Lower leg skin (tissue), 4 donors: ENCODE measurements at regions not wholly inside any gene's neighbourhood (a gene's known extent, or its start where the extent isn't known, plus 50 kb on each side); places are given as distances from the start of the nearest gene placed in this dataset.

Experiments
- DNase-seq, 2 donors: peaks; one replicate each; pipeline ENCODE4 v3.0.0-alpha.2; 2019; ENCODE audit warnings: low spot score in 2 of 2
- H3K4me3 ChIP-seq: fragments of 200-600 bp; sonication (generic); 2 replicates; pipeline ENCODE4 v1.5.1; 2017; ENCODE audit warnings: mild to moderate bottlenecking, low read depth; ENCODE audit not compliant: poor library complexity, severe bottlenecking
- CTCF ChIP-seq, 3 donors: fragments of 450-650 bp; IDR thresholded peaks; one replicate each; pipeline ENCODE4 v1.5.1; 2016; ENCODE audit warnings: antibody characterized with exemption in 3 of 3, mild to moderate bottlenecking in 3 of 3, moderate library complexity in 2 of 3
- POLR2A ChIP-seq, 2 donors: fragments of 450-650 bp; IDR thresholded peaks; one replicate each; pipeline ENCODE4 v1.6.1; 2016 to 2017; ENCODE audit warnings: antibody characterized with exemption in 2 of 2, mild to moderate bottlenecking in 1 of 2, moderate library complexity in 1 of 2
- WGBS, 2 donors: methylation state at CpG; one replicate each; pipeline ENCODE4 v1.1.5; 2018; 5-methylcytosine and 5-hydroxymethylcytosine counted together
- intact Hi-C: fragments of 100-400 bp; cut with DNase I; formaldehyde crosslinking; loops from one replicate; pipeline ENCODE4 v1.15.0; 2023; ENCODE audit warnings: low total_unique reads

GRCh38 chr1:212533148-212533517 lies 75.4 kb upstream of the ATF3 start:
- no peak overlapping the region for H3K4me3 ChIP-seq
- 91 to 94% methylated on average over 3 of the region's 3 CpGs for WGBS, 2 donors
- no peak for DNase-seq
- intact Hi-C loops, result no loop called here
- TF ChIP-seq POLR2A (IDR thresholded peaks at IDR 0.05) (no peak), CTCF (IDR thresholded peaks at IDR 0.05) (no peak)

DNA sequence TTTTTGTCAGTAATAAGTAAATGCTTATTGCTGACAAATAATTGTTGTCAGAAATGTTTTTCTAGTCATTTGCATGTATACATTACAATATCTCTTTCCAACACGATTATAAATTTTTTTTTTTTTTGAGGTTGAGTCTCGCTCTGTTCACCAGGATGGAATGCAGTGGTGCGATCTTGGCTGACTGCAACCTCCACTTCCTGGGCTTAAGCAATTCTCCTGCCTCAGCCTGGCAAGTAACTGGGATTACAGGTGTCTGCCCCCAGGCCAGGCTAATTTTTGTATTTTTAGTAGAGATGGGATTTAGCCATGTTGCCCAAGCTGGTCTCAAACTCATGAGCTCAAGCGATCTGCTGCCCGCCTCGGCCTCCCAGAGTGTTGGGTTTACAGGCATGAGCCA lies 72.0 kb upstream of the ATF3 start:
- intact Hi-C loops, result no loop called here
- no peak for TF ChIP-seq CTCF (IDR thresholded peaks at IDR 0.05)
- TF ChIP-seq POLR2A (IDR thresholded peaks at IDR 0.05), result no peak
- no peak for DNase-seq
- no peak overlapping the region for H3K4me3 ChIP-seq
- 81 to 93% methylated on average over 6 of the region's 6 CpGs for WGBS, 2 donors

- intact Hi-C loops, result no loop called here
- no peak for DNase-seq
- 0 to 91% methylated on average over 1 of the region's 1 CpG for whole genome bisulfite sequencing, 2 donors
- TF ChIP-seq CTCF (IDR thresholded peaks at IDR 0.05) (no peak), POLR2A (IDR thresholded peaks at IDR 0.05) (no peak)
- no peak overlapping the region for H3K4me3 ChIP-seq
These were observed 71.0 kb upstream of the ATF3 start for GRCh38 chr1:212537610-212538009.

DNA sequence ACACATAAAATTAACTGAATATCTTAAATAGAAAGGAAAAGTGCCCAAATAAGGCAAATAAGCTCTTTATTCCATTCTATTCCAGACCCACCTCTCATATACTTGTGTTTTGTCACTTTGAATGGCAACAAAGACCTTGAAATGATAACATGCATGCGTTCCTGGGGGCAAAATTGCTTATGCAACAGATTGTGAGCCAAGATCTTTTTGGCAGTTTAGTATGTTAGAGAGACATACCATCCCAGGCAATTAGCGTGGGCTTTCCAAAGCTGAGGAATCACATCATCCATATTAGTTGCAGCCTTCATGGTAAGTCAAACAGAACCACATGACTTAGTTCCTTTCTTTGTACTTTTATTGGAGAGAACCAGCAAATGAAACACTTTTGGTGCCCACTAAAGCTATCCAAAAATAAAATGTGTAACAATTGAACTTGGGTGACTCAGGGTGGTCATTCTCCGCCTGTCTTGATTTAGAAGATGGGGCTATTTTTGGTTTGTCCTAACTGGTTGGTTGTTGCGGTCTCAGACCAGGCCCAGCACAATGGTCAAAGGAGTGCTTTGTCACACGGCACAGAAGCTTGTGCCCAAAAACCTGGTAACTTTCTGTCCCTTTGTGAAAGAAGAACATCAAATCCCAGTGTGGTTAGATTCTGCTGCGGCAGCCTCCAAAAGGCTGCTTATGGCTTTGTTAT lies 68.7 kb upstream of the ATF3 start:
- 70 to 78% methylated on average over 6 of the region's 6 CpGs for WGBS, 2 donors
- intact Hi-C loops, result no loop called here
- no peak for DNase-seq
- no peak overlapping the region for H3K4me3 ChIP-seq
- TF ChIP-seq POLR2A (IDR thresholded peaks at IDR 0.05), result no peak
- no peak for TF ChIP-seq CTCF (IDR thresholded peaks at IDR 0.05)

- no peak for DNase-seq
- no peak for TF ChIP-seq CTCF (IDR thresholded peaks at IDR 0.05)
- intact Hi-C loops, result no loop called here
These were observed 65.8 kb upstream of the ATF3 start for GRCh38 chr1:212542761-212543187.

GRCh38 chr1:212544110-212544509 lies 64.5 kb upstream of the ATF3 start:
- 67 to 76% methylated on average over 1 of the region's 1 CpG for WGBS, 2 donors
- H3K4me3 ChIP-seq, result no peak overlapping the region
- no peak for DNase-seq
- intact Hi-C loops, result no loop called here
- no peak for TF ChIP-seq POLR2A (IDR thresholded peaks at IDR 0.05)
- TF ChIP-seq CTCF (IDR thresholded peaks at IDR 0.05), result no peak

More at GRCh38 chr1:212542761-212543187, 65.8 kb upstream of the ATF3 start:
- 84 to 88% methylated on average over 5 of the region's 5 CpGs for whole genome bisulfite sequencing, 2 donors
- H3K4me3 ChIP-seq, result no peak overlapping the region
